Thyroid gland (tissue), 4 donors: ENCODE measurements at regions not wholly inside any gene's neighbourhood (a gene's known extent, or its start where the extent isn't known, plus 50 kb on each side); places are given as distances from the start of the nearest gene placed in this dataset.

Experiments
- DNase-seq, 2 donors: peaks; one replicate each; pipeline ENCODE4 v3.0.0-alpha.2; 2019
- H3K27ac ChIP-seq, 3 donors: fragments of 200-600 bp; sonication (generic); 1 replicate in 2 of 3; 2 replicates in 1 of 3; pipeline ENCODE4 v1.5.1; 2016 to 2019; ENCODE audit warnings: mild to moderate bottlenecking in 1 of 3, moderate library complexity in 1 of 3
- H3K27me3 ChIP-seq: fragments of 200-600 bp; sonication (generic); one replicate; pipeline ENCODE4 v1.5.1; 2019
- H3K36me3 ChIP-seq, 2 donors: fragments of 200-600 bp; sonication (generic); one replicate each; pipeline ENCODE4 v1.5.1; 2016 to 2019
- H3K4me1 ChIP-seq, 2 donors: fragments of 200-600 bp; sonication (generic); one replicate each; pipeline ENCODE4 v1.5.1; 2017 to 2019
- H3K4me3 ChIP-seq, 3 donors: fragments of 200-600 bp; sonication (generic); replicated peaks in 1 of 3; 1 replicate in 2 of 3; 2 replicates in 1 of 3; pipeline ENCODE4 v1.5.1; 2016; ENCODE audit warnings: mild to moderate bottlenecking in 1 of 3
- H3K9me3 ChIP-seq: fragments of 200-600 bp; sonication (generic); one replicate; pipeline ENCODE4 v1.5.1; 2017
- POLR2A ChIP-seq, 2 donors: fragments of 450-650 bp; IDR thresholded peaks; one replicate each; pipeline ENCODE4 v1.6.1; 2017; ENCODE audit warnings: antibody characterized with exemption in 2 of 2, mild to moderate bottlenecking in 2 of 2, moderate library complexity in 1 of 2
- WGBS, 2 donors: methylation state at CpG; one replicate each; pipeline ENCODE4 v1.1.5; 2017; 5-methylcytosine and 5-hydroxymethylcytosine counted together
- intact Hi-C: fragments of 100-400 bp; cut with DNase I; formaldehyde crosslinking; loops from one replicate; pipeline ENCODE4 v1.15.1; 2023
- microRNA counts, 2 donors: library from miRNA; unstranded; fragments of <30 nt; microRNA quantifications; one replicate each; lab custom pipeline; 2016 to 2017
- microRNA-seq: library from miRNA; unstranded; fragments of <30 nt; microRNA quantifications from one replicate; pipeline ENCODE4, GENCODE V29; 2016
- small RNA-seq: library from RNA; depleted of rRNA; stranded (forward); fragments of <200 nt; gene quantifications from one replicate; pipeline ENCODE3, GENCODE V24; 2016
- TF ChIP-seq, protein P1 (sequence below), 6 experiments: fragments of 200-600 bp in 3 of 6; fragments of 450-650 bp in 3 of 6; sonication (generic) in 3 of 6; IDR thresholded peaks; one replicate each; pipeline ENCODE4 v1.5.1; 2016 to 2019; ENCODE audit warnings: antibody characterized with exemption in 6 of 6, mild to moderate bottlenecking in 2 of 6, inconsistent platforms in 1 of 6, moderate library complexity in 1 of 6

DNA sequence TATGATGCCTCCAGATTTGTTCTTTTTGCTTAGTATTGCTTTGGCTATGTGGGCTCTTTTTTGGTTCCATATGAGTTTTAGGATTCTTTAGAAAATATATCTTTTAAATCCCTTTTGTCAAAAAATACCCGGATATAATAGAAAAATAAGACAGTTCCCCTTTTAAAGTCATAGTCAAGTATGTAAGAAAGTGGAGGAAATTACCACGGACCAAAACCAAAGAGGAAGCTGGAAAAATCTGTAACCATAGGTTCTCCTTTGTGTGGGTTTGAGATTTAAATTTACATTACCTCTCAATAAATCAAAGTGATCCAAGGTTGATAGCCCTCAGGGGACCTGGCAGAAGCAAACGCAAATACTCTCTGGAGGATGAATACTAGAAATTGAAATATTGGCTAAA, 58.3 kb upstream of the PACRGL start:
- TF ChIP-seq, protein P1, sequence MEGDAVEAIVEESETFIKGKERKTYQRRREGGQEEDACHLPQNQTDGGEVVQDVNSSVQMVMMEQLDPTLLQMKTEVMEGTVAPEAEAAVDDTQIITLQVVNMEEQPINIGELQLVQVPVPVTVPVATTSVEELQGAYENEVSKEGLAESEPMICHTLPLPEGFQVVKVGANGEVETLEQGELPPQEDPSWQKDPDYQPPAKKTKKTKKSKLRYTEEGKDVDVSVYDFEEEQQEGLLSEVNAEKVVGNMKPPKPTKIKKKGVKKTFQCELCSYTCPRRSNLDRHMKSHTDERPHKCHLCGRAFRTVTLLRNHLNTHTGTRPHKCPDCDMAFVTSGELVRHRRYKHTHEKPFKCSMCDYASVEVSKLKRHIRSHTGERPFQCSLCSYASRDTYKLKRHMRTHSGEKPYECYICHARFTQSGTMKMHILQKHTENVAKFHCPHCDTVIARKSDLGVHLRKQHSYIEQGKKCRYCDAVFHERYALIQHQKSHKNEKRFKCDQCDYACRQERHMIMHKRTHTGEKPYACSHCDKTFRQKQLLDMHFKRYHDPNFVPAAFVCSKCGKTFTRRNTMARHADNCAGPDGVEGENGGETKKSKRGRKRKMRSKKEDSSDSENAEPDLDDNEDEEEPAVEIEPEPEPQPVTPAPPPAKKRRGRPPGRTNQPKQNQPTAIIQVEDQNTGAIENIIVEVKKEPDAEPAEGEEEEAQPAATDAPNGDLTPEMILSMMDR (IDR thresholded peaks at IDR 0.05): no peak
- TF ChIP-seq POLR2A (IDR thresholded peaks at IDR 0.05): no peak
- intact Hi-C loops: no loop called here
- no peak overlapping the region for H3K4me3 ChIP-seq
- no peaks in the 10 kb centered on the region for H3K27me3 ChIP-seq
- no peaks in the 10 kb centered on the region for H3K36me3 ChIP-seq
- H3K4me1 ChIP-seq: no peaks in the 10 kb centered on the region
- no peak overlapping the region for H3K27ac ChIP-seq
- 84 to 86% methylated on average over 3 of the region's 3 CpGs for WGBS, 2 donors
- no peaks in the 10 kb centered on the region for H3K9me3 ChIP-seq
- no peak for DNase-seq

DNA sequence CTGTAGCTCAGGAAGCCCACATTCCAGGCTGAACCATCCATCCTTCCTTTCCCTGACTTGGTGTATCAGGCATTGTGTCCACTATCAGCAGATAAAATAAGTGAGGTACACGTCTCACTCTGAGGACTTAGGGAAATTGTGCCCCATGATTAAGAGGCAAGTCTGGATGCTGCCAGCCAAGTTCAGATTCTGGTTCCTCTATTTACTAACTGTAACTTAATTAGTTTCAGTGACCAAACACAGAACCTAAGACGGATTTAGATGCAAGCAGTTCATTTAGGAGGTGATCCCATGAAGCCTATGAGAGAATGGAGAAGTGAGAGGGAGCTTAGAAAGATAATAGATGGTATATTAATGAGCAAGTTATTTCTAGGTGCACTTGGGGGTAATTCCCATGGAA, 56.6 kb upstream of the PACRGL start:
- intact Hi-C loops: no loop called here
- no peaks in the 10 kb centered on the region for H3K9me3 ChIP-seq
- H3K4me1 ChIP-seq: no peaks in the 10 kb centered on the region
- no peak overlapping the region for H3K27ac ChIP-seq
- no peak overlapping the region for H3K4me3 ChIP-seq
- DNase-seq: no peak
- WGBS, 2 donors: 64 to 77% methylated on average over 2 of the region's 2 CpGs
- H3K36me3 ChIP-seq: no peaks in the 10 kb centered on the region
- no peaks in the 10 kb centered on the region for H3K27me3 ChIP-seq
- TF ChIP-seq POLR2A (IDR thresholded peaks at IDR 0.05): no peak
- TF ChIP-seq, protein P1 (IDR thresholded peaks at IDR 0.05): no peak

- Histone ChIP-seq H3K9me3 (no peaks in the 10 kb centered on the region), H3K4me1 (no peaks in the 10 kb centered on the region), H3K36me3 (no peaks in the 10 kb centered on the region), H3K27me3 (no peaks in the 10 kb centered on the region), H3K4me3 (no peak overlapping the region), H3K27ac (no peak overlapping the region)
- intact Hi-C loops: no loop called here
- no peak for TF ChIP-seq POLR2A (IDR thresholded peaks at IDR 0.05)
- TF ChIP-seq, protein P1 (IDR thresholded peaks at IDR 0.05): no peak
- no peak for DNase-seq
- WGBS, 2 donors: 67 to 72% methylated on average over 2 of the region's 2 CpGs
Measured at GRCh38 chr4:20645236-20645635, 55.0 kb upstream of the PACRGL start.

GRCh38 chr4:20646287-20646686, 54.0 kb upstream of the PACRGL start:
- intact Hi-C loops: no loop called here
- H3K27ac ChIP-seq: no peak overlapping the region
- H3K36me3 ChIP-seq: no peaks in the 10 kb centered on the region
- TF ChIP-seq, protein P1 (IDR thresholded peaks at IDR 0.05): no peak
- TF ChIP-seq POLR2A (IDR thresholded peaks at IDR 0.05): no peak
- no peaks in the 10 kb centered on the region for H3K27me3 ChIP-seq
- H3K9me3 ChIP-seq: no peaks in the 10 kb centered on the region
- no peak overlapping the region for H3K4me3 ChIP-seq
- no peak for DNase-seq
- H3K4me1 ChIP-seq: no peaks in the 10 kb centered on the region

MicroRNA genes in the stretch of these regions (microRNA counts, 767-probe panel; counts per million panel counts)
- microRNA hsa-miR-218-5p (lab: Ali Mortazavi, UCI): 3,643 to 6,874 counts per million in 2 donors

Small RNA genes lying in the stretch of these regions (microRNA-seq; reads per million reads assigned to microRNA genes)
- gene MIR218-1: 52.0 reads per million, percentile 50 among the genes with 10 or more reads in this experiment

Small RNA genes lying in the stretch of these regions (small RNA-seq; reads per million reads assigned to genes)
- gene MIR218-1: 0.38 reads per million
